HG03095 (cell line): ENCODE measurements at regions not wholly inside any gene's neighbourhood (a gene's known extent, or its start where the extent isn't known, plus 50 kb on each side); places are given as distances from the start of the nearest gene placed in this dataset.
"Not testable (repeated sequence)": the region's sequence is repeated elsewhere in the genome, so short reads cannot be mapped to it uniquely, and the experiment has no call there.

Experiments used
- ATAC-seq: cut with Tn5 transposase; IDR thresholded peaks from one replicate; pipeline ENCODE4 v1.9.1; 2021; ENCODE audit warnings: moderate library complexity; ENCODE audit not compliant: unreplicated experiment

- ATAC-seq: no peak
Observed at GRCh38 chr2:64910972-64911433, 78.2 kb upstream of the SLC1A4 start.

DNA sequence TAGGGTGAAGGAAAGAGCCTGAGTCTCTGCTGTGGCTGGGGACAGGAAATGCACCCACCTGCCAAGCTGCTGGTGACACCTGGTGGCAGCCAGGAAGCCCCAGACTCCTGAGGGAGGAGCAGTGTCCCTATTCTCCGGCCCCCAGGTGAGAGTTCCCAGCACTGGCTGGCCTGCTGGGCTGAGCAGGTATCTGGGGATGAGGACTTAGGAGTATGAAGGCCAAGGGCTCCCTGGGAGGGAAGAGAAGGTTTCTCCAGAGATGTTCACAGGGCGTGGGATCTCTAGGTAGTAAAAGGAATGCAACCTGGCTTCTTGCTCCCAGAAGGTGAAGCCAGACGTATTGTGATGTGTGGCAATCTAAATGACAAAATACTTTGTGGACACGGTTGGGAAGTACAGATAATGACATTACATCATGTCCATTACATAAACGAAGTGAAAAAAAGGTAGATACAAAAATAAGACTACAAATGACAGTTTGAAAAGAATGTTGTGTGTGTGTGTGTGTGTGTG lies 75.8 kb upstream of the SLC1A4 start:
- no peak for ATAC-seq

- no peak for ATAC-seq
Observed at GRCh38 chr2:64914247-64914646, 75.0 kb upstream of the SLC1A4 start.

DNA sequence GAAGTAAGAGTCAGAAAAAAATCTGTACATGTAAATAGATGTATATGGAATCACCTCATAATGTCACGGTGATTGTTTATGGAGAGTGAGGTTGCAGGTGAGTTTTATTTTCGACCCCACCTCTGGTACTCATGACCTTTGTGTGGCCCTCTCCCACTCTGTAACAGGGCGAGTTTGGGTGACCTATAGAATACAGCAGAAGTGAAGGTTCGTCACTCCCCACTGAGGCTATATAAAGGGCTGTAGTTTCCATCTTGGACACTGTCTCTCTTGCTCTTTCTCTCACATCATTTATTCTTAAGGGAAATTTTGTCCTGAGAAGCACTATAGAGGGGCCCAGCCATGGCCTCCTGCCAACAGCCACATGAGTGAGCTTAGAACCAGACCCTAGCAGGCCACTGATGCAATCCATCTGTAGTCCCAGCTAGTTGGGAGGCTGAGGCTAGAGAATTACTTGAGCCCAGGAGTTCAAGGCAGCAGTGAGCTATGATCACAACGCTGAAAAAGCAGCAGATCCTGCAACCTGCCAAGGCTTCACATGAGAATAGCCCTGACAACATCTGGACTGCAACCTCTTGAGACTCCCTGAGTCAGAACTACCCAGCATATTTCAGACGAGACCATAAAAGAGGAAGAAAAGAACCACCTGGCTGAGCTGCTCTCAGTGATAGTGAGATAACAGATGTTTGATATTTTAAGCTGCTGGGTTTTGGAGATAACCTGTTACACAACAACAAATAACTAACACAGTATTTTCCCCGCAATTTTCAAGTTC lies 74.3 kb upstream of the SLC1A4 start:
- peak; percentile 48 for ATAC-seq

DNA sequence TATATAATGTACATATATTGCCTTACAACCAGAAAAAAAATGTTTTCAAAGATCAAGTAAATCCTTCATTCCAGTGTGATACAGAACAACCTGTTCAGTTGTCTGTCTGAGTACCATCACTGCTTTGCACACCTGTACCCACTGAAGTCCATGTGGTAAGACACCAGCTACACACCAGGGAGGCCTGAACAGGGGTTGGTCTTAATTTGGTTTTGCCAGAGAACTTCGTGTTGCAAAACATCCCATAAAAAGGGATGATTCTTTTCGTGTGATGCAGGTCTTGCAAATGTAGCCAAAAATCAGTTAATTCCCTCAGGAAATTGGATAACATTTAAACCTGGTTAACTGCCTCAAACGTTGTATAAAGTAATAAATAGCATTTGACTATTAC lies 73.7 kb upstream of the SLC1A4 start:
- ATAC-seq: peak; percentile 4

DNA sequence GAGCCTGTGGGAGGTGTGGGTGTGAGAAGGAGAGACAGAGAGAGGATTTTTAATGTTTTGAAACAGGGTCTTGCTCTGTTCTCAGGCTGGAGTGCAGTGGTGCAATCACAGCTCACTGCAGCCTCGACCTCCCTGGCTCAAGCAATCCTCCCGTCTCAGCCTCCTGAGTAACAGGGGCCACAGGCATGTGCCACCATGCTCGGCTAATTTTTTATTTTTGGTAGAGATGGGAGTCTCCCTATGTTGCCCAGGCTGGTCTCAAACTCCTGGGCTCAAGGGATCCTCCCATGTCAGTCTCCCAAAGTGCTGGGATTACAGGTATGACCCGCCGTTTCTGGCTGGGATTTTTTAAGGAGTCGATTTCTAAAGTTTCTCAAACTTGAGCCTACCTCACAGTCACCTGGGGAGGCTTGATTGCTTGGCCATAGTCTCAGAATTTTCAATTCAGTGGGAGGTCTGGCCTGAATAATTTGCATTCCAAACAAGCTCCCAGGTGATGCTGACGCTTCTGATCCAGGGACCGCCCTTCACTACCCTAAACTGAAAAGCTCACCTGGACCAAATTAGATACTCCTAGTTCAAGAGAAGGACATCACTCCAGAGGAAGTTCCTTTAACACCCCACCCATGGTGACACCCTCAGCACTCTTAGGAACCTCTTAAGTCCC lies 70.8 kb upstream of the SLC1A4 start:
- no peak for ATAC-seq

DNA sequence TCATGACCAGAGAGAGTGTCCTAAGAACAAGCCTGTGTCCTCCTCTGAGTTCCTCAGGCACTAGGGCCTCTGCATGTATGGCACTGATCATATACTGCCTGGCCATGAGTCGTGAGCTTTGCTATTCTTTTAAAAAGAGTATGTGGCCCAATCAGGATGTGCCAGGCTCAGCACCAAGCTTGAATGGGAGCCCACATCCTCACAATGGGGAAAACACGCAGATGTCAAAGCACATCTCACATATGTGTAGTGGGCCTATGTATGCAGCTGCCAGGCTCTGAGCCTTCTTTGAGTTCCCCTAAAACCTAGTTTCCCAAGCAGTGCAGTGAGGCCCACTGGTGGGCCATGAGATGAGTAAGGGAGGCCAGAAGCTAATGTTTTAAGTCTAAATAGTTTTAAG lies 69.9 kb upstream of the SLC1A4 start:
- no peak for ATAC-seq

GRCh38 chr2:64922482-64923384 lies 66.5 kb upstream of the SLC1A4 start:
- ATAC-seq: no peak

DNA sequence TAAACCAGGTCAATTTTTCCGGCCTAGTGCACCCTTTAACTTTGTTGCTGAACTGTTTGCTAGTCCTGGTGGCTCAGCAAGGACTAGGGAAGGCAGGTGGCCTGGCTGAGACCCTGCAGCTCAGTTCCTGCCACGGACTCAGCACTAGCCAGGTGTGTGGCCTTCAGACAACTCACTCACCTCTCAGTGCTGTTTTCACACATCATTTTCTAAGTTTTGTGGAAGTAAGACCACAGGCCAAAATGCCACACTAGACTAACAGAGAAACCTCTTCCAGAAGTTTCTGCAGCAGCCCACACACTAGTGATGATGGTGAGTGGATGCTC lies 65.9 kb upstream of the SLC1A4 start:
- no peak for ATAC-seq

DNA sequence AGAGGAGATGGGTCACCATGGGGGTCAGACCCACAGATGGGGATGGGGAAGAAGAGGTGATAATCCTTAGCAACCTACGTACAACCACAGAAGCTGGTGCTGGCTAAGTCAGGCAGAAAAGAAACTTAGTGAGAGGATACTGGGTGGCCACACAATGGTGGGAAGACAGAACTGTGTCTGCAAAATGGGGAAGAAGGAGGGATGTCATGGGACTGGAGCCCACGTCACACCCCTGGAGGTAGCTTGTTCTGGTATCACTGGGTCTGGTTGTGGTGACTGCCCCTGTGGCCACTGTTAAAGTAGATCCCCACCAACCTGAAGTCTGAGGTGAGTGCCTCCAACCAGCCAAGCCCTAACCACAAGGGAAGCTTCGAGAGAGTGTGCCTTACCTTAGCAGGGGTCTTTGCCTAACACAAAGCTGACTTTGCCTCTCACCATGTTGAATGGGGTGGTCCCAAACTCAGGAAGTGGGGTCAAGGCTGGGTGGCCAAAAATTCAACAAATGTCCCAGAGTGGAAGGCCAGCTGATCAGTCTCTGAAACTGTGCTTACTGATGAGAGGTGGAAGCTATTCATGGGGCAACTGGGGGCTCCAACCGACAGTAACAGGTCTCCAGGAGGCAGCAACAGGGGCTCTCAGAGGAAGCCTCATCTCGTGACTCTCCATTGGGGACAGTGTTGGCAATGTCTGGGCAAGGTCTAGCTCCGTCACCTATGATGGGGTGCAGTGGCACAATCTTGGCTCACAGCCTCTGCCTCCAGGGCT lies 64.8 kb upstream of the SLC1A4 start:
- no peak for ATAC-seq

DNA sequence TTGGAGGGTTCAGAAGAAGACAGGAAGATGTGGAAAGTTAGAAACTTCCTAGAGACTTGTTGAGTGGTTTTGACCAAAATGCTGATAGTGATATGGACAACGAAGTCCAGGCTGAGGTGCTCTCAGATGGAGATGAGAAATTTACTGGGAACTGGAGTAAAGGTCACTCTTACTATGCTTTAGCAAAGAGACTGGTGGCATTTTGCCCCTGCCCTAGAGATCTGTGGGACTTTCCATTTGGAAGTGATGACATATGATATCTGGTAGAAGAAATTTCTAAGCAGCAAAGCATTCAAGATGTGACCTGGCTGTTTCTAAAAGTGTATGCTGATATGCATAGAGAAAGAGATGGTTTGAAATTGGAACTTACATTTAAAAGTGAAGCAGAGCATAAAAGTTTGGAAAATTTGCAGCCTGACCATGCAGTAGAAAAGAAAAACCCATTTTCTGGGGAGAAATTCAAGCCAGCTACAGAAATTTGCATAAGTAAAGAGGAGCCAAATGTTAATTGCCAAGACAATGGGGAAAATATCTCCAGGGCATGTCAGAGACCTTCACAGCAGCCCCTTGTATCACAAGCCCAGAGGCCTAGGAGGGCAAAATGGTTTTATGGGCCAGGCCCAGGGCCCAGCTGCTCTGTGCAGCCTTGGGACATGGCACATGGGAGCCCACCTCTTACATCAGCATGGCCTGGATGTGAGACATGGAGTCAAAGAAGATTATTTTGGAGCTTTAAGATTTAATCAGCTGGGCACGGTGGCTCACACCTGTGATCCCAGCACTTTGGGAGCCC lies 63.1 kb upstream of the SLC1A4 start:
- not testable (repeated sequence) for ATAC-seq

DNA sequence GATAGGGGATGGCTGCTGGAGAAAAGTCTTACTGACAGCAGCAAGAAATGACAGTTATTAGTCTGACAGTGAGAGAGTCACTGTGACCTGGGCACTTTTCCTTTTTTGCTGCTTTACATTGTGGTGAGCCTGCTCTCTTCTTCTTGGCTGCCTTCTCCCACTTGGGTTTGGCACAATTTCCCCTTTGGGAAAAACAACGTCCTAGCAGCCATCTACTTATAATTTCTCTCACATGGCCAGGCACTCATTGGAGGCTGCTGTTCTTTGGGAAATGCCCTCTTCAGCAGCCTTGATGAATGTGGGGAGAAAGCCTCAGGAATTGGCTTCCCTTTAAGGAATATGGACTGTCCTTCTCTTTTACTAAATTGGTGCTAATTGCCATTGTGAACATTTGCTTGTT lies 60.4 kb upstream of the SLC1A4 start:
- ATAC-seq: no peak

DNA sequence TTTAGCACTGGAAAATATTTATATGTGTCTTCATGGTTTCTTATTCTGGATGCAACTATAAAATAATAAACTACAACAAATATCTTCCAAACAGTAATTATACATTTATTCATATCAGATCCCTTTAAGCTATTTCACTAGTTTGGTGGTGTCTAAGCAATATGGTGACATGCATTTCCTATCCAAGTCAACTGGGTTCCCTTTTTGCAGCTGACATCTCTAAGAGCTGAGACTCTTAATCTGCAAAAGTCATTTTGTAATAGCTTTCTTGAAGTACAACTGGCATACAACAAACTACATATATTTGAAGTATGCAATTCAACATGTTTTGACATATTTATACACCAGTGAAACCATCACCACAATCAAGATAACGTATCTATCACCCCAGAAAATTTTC lies 59.9 kb upstream of the SLC1A4 start:
- no peak for ATAC-seq

DNA sequence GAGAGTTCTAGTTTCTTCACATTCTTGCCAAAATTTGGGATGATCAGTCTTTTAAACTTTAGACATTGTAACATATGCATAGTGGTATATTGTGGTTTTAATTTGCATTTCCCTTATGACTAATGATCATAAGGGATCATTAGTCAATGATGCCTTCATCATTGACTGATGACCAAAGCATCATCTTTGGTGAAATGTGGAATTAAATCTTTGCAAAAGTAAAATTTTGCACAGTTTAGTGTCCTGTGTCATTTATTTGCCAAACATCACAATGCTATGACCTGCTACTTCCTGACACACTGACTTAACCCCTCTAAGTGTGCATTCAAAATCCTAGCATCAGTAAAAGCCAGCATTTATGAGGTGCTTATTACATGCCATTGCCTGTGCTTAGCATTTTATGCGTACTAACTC lies 58.9 kb upstream of the SLC1A4 start:
- no peak for ATAC-seq

DNA sequence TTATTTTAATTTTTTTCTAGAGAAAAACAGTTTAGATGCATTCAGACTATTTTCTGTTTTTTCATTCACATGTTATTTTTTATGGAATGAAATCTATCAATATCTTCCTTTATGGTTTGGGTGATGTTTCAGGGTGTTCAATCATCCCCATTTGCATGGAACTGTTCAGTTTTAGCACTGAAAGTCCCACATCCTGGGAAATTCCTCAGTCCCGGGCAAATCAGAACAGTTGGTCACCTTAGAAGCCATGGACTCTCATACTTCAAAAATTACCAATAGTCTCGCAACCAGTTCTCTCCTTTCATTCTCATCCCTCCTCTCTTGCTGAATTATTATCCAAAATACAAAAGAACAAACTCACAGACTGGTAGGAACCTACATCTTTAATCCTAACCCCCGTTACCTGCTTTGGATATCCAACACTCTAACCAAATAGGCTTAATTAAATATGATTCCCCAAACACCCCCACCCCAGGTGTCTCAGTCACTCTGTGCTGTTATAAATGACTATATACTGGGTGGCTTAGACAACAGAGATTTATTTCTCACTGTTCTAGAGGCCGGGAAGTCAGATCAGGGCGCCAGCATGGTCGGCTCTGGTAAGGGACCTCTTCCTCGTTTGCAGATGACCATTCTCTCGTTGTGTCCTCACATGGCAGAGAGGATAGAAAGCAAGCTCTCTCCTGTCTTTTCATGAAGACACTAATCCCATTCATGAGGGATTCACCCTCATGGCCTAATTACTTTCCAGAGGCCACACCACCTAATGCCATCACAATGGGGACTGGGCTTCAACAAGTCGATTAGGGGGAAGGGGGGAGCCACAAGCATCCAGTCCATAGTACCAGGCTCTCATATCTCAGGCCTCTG lies 57.7 kb upstream of the SLC1A4 start:
- no peak for ATAC-seq

DNA sequence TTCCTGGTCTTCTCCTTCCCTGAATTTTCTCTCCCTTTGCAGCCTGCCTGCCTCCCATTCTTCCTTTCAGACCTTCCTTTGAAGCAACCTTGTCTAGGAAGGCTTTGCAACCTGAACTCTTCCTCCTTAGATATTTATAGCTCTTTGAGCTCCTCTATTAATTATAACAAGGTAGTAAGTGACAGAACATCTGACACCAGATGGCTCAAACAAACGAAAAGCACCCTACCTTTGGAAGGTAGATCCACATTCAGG lies 57.2 kb upstream of the SLC1A4 start:
- ATAC-seq: no peak

DNA sequence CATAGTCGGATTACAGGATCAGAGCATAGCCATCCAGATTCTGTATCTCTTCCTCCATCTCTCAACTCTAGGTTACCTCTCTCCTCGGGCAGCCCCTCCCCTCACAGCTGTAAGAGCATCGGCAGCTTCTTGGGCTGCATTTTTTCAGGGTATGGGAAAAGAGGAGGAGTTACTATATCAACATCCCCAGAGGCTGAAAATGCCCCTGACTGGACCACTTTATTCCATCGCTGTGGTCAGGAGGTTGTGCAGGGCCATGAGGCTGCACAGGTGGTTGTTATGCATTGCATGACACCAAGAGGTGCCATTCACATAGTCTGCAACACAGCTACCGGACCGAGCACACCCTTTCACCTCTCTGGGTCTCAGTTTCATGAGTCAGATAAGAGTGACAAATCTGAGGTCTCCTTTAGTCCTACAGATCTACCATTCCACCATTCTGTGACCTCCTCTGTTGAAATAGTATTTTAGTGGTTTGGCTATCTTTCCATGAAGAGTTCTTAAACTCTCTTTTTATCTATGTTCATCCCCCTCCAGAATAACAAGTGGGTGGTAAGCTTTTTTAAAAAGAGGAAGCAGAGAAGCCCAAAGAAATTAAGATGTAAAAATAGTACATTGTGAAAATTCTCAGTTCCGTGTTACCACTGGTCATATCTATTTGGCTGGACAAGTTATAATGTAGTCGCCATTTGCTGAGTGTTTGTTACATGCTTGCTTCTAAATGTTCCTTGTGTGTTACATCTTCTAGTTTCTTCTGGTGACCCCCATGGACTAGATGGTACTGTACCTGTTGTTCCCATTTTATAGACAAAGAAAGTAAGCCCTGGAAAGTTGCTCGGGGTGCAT lies 56.6 kb upstream of the SLC1A4 start:
- ATAC-seq: peak; percentile 82

GRCh38 chr2:64934530-64934929 lies 54.7 kb upstream of the SLC1A4 start:
- ATAC-seq: no peak
